CD8-positive, alpha-beta memory T cell (primary cell): ENCODE measurements at regions not wholly inside any gene's neighbourhood (a gene's known extent, or its start where the extent isn't known, plus 50 kb on each side); places are given as distances from the start of the nearest gene placed in this dataset.

Experiments
- CTCF ChIA-PET: fragments of 350-600 bp; sonication (Branson Sonifier 250); formaldehyde crosslinking; loops from one replicate; lab custom pipeline; 2021; ENCODE audit warnings: antibody characterized with exemption; lab: Charles Lee
- POLR2A ChIA-PET: fragments of 350-600 bp; sonication (Branson Sonifier 250); formaldehyde crosslinking; loops from one replicate; lab custom pipeline; 2021; ENCODE audit warnings: antibody characterized with exemption; lab: Charles Lee
- DNase-seq, 5 donors: peaks; one replicate each; pipeline versions ENCODE4 v3.0.0 to v3.0.0-alpha.2; 2020 to 2022; ENCODE audit warnings: mixed read lengths in 1 of 5
- H3K27ac ChIP-seq: one replicate; pipeline ENCODE4 v1.7.0; 2013; ENCODE audit warnings: low read depth, mild to moderate bottlenecking, low read length, moderate library complexity
- H3K27me3 ChIP-seq: 2 replicates; pipeline ENCODE4 v1.7.0; 2013; ENCODE audit warnings: low read length, mild to moderate bottlenecking; ENCODE audit not compliant: insufficient read depth, poor library complexity, severe bottlenecking
- H3K36me3 ChIP-seq: 2 replicates; pipeline ENCODE4 v1.7.0; 2013; ENCODE audit warnings: mild to moderate bottlenecking, low read length, moderate library complexity; ENCODE audit not compliant: insufficient read depth
- H3K4me1 ChIP-seq: 2 replicates; pipeline ENCODE4 v1.7.0; 2013; ENCODE audit warnings: mild to moderate bottlenecking, low read length, moderate library complexity; ENCODE audit not compliant: insufficient read depth
- H3K4me3 ChIP-seq: 2 replicates; pipeline ENCODE4 v1.7.0; 2013; ENCODE audit warnings: mild to moderate bottlenecking, low read length
- H3K9me3 ChIP-seq: 2 replicates; pipeline ENCODE4 v1.7.0; 2013; ENCODE audit warnings: mild to moderate bottlenecking, low read length
- H3K27ac Mint-ChIP-seq, 8 donors: one replicate each; pipeline ENCODE4 v1.8.0; 2020 to 2021; ENCODE audit warnings: mixed read lengths in 8 of 8, mild to moderate bottlenecking in 6 of 8, inconsistent platforms in 3 of 8, moderate library complexity in 3 of 8
- H3K27me3 Mint-ChIP-seq, 2 donors: one replicate each; pipeline ENCODE4 v1.8.0; 2020 to 2021; ENCODE audit warnings: mixed read lengths in 2 of 2, mild to moderate bottlenecking in 1 of 2, moderate library complexity in 1 of 2
- H3K36me3 Mint-ChIP-seq, 3 donors: one replicate each; pipeline ENCODE4 v1.8.0; 2020 to 2021; ENCODE audit warnings: mixed read lengths in 3 of 3, inconsistent platforms in 1 of 3, mild to moderate bottlenecking in 1 of 3
- H3K4me1 Mint-ChIP-seq, 3 donors: one replicate each; pipeline ENCODE4 v1.8.0; 2020 to 2021; ENCODE audit warnings: mixed read lengths in 3 of 3, inconsistent platforms in 1 of 3, mild to moderate bottlenecking in 1 of 3
- H3K4me3 Mint-ChIP-seq, 7 donors: one replicate each; pipeline ENCODE4 v1.8.0; 2020 to 2021; ENCODE audit warnings: mixed read lengths in 7 of 7, mild to moderate bottlenecking in 6 of 7, moderate library complexity in 4 of 7, inconsistent platforms in 2 of 7
- H3K9me3 Mint-ChIP-seq, 5 donors: one replicate each; pipeline ENCODE4 v1.8.0; 2020 to 2022; ENCODE audit warnings: mixed read lengths in 5 of 5, mild to moderate bottlenecking in 3 of 5, moderate library complexity in 2 of 5, inconsistent platforms in 1 of 5

- H3K36me3 Mint-ChIP-seq, result no peaks in the 10 kb centered on the region
These were observed 120.7 kb upstream of the SERP2 start for GRCh38 chr13:44252938-44253337.

DNA sequence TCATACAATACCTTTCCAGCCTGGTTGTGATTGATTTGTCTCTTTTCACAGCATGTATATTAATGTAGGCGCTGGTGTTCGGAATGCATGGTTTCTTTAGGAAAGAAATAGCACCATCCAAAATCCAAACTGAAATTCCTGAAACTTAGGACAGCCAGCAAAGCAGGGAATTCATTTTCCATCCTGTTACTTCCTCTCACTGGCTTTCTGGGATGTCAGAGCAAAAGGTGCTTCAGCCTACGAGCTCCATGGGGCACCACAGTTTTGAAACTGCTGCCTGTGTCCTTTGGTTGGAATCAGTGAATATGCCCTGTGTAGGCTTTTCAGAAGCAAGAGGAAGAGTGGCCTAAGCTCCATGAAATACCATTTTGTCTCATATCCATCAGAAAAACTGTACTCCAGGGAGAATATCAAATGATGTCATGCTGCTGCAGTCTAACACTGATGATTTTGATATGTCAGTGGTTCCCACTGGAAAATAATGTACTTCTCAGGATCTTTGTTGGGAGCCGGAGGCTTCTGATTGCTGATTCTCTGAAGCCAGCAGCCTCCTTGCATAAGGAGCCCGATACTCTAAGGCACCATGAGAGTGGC lies 117.8 kb upstream of the SERP2 start:
- Histone ChIP-seq H3K27me3 (no peaks in the 10 kb centered on the region), H3K4me1 (peaks cover 17% of the 10 kb centered on the region), H3K4me3 (no peak overlapping the region), H3K27ac (no peak overlapping the region), H3K36me3 (no peaks in the 10 kb centered on the region), H3K9me3 (no peaks in the 10 kb centered on the region)
- Mint-ChIP-seq H3K36me3 (no peaks in the 10 kb centered on the region), H3K4me3 (no peak overlapping the region), H3K27ac (peak overlapping the region in 1 of 8 donors; percentile 4), H3K4me1 (peaks cover 13 to 23% (median 17%) of the 10 kb centered on the region in 3 donors), H3K9me3 (no peaks in the 10 kb centered on the region), H3K27me3 (peaks cover 0 to 1% of the 10 kb centered on the region in 2 donors)
- ChIA-PET CTCF (no interaction called here), POLR2A (no interaction called here)
- DNase-seq, result no peak

More at GRCh38 chr13:44252938-44253337, 120.7 kb upstream of the SERP2 start:
- Mint-ChIP-seq H3K4me3 (no peak overlapping the region), H3K9me3 (no peaks in the 10 kb centered on the region), H3K27me3 (no peaks in the 10 kb centered on the region), H3K4me1 (no peaks in the 10 kb centered on the region), H3K27ac (peak overlapping the region in 1 of 8 donors; percentile 12)
- no peak for DNase-seq
- POLR2A ChIA-PET, result no interaction called here
- H3K4me3 ChIP-seq, result no peak overlapping the region
- CTCF ChIA-PET, result no interaction called here
- H3K9me3 ChIP-seq, result no peaks in the 10 kb centered on the region
- no peak overlapping the region for H3K27ac ChIP-seq
- H3K36me3 ChIP-seq, result no peaks in the 10 kb centered on the region
- H3K27me3 ChIP-seq, result no peaks in the 10 kb centered on the region
- no peaks in the 10 kb centered on the region for H3K4me1 ChIP-seq

DNA sequence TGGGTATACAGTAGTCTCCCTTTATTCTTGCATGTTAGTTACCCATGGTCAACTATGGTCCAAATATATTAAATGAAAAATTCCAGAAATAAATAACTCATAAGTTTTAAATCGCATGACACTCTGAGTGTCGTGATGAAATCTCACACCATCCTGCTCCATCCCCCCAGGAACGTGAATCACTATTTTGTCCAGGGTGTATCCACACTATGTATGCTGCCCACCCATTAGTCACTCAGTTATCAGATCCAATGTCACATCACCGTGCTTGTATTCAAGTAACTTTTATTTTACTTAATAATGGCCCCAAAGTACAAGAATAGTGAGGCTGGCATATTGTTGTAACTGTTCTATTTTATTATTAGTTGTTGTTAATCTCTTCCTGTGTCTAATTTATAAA lies 115.8 kb upstream of the SERP2 start:
- no peaks in the 10 kb centered on the region for H3K27me3 ChIP-seq
- peaks cover 17% of the 10 kb centered on the region for H3K4me1 ChIP-seq
- ChIA-PET CTCF (no interaction called here), POLR2A (no interaction called here)
- no peak for DNase-seq
- Mint-ChIP-seq H3K9me3 (no peaks in the 10 kb centered on the region), H3K27me3 (peaks cover 0 to 1% of the 10 kb centered on the region in 2 donors), H3K36me3 (no peaks in the 10 kb centered on the region), H3K4me3 (no peak overlapping the region), H3K27ac (no peak overlapping the region), H3K4me1 (peaks cover 13 to 25% (median 17%) of the 10 kb centered on the region in 3 donors)
- no peak overlapping the region for H3K27ac ChIP-seq
- H3K9me3 ChIP-seq, result no peaks in the 10 kb centered on the region
- no peak overlapping the region for H3K4me3 ChIP-seq
- no peaks in the 10 kb centered on the region for H3K36me3 ChIP-seq

- H3K27ac ChIP-seq, result peak overlapping the region; percentile 32
These were observed 114.3 kb upstream of the SERP2 start for GRCh38 chr13:44259045-44260027.

DNA sequence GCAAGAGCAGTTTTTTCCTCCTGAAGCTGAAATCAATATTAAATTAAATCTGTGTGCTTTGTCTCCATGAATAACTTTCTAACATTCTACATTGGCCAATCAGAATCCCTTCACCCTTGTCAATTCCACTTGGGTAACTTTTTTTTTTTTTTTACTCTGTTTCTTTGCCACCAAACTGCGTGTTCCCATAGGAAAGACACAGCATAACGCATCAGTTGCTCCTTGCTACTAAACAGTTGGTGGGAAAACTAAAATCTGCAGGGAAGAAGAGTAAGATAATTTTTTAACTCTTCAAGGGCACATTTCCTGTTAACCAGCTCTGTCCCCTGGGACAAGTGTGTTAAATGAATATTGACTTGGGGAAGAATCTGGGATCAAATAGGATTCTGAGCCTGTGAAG lies 113.3 kb upstream of the SERP2 start:
- Histone ChIP-seq H3K27ac (no peak overlapping the region), H3K4me3 (no peak overlapping the region), H3K4me1 (peaks cover 17% of the 10 kb centered on the region), H3K9me3 (no peaks in the 10 kb centered on the region), H3K36me3 (no peaks in the 10 kb centered on the region), H3K27me3 (no peaks in the 10 kb centered on the region)
- no peak for DNase-seq
- ChIA-PET POLR2A (interaction anchor here (0.7 kb wide), 1 partner anchor 227 kb away, joined by 7 read pairs; no protein-coding TSS in a partner anchor), CTCF (interaction anchor here (1.5 kb wide), 1 partner anchor 16 kb away, joined by 3 read pairs; no protein-coding TSS in a partner anchor)
- peaks cover 13 to 25% (median 17%) of the 10 kb centered on the region in 3 donors for H3K4me1 Mint-ChIP-seq
- no peak overlapping the region for H3K4me3 Mint-ChIP-seq
- H3K36me3 Mint-ChIP-seq, result no peaks in the 10 kb centered on the region
- H3K27me3 Mint-ChIP-seq, result peaks cover 1 to 12% of the 10 kb centered on the region in 2 donors
- no peak overlapping the region for H3K27ac Mint-ChIP-seq
- H3K9me3 Mint-ChIP-seq, result no peaks in the 10 kb centered on the region

More at GRCh38 chr13:44259045-44260027, 114.3 kb upstream of the SERP2 start:
- Histone ChIP-seq H3K4me1 (peaks cover 17% of the 10 kb centered on the region), H3K27me3 (no peaks in the 10 kb centered on the region), H3K36me3 (no peaks in the 10 kb centered on the region), H3K9me3 (no peaks in the 10 kb centered on the region), H3K4me3 (no peak overlapping the region)
- peak overlapping the region in 7 of 8 donors; percentile 1 to 91 (median 82) for H3K27ac Mint-ChIP-seq
- POLR2A ChIA-PET, result interaction anchor here (0.7 kb wide), 1 partner anchor 228 kb away, joined by 7 read pairs; no protein-coding TSS in a partner anchor
- CTCF ChIA-PET, result interaction anchor here (1.1 to 1.5 kb wide), 2 partner anchors 17 to 22 kb away, joined by 3 read pairs; no protein-coding TSS in a partner anchor
- no peaks in the 10 kb centered on the region for H3K9me3 Mint-ChIP-seq
- peak overlapping the region; percentile 13 to 81 (median 66) for H3K4me3 Mint-ChIP-seq
- no peaks in the 10 kb centered on the region for H3K36me3 Mint-ChIP-seq
- H3K4me1 Mint-ChIP-seq, result peaks cover 13 to 25% (median 17%) of the 10 kb centered on the region in 3 donors
- peaks cover 1 to 5% of the 10 kb centered on the region in 2 donors for H3K27me3 Mint-ChIP-seq
- DNase-seq, result peak in 4 of 5 donors; percentile 13 to 79 (median 30)

DNA sequence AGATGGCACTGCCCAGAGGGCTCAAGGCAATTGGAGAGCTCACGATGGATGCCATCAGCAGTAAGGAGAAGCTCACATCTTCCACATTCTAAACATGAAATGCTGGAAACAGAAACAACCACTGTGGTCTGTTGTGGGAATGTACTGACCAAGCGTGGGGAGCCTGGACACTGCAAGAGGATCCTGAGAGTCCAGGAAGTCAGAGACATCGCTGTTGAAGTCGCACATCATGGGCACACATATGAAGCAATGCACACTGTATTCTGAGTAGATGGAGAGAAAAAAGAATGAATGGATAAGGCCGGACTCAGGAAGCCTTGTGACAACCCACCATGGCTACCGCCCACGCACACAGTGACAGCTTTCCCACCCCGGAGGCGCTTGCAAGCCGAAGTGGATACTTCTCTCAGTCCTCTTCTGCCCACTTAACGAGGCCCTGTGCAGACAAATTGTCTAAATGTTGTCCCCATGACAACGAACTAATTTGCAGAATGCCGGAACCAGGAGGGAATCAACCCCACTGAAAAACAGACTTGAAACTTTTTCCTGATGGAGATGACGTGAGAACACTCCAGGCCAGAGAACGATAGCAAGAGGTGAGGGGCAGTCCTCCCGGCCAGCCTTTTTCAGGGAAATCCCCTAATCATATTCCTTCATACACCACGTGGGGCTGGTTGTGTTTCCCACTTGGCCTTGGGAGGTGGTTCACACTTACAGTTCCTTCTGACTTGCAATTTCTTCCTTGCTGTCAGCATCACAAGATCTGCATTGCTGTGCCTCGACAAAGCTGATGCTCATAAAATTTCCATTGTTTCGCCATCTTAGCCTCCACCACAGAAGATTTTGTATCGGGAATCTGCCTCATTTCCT lies 109.6 kb upstream of the SERP2 start:
- POLR2A ChIA-PET, result interaction anchor here (1.0 kb wide), 1 partner anchor 11 kb away, joined by 3 read pairs; no protein-coding TSS in a partner anchor

DNA sequence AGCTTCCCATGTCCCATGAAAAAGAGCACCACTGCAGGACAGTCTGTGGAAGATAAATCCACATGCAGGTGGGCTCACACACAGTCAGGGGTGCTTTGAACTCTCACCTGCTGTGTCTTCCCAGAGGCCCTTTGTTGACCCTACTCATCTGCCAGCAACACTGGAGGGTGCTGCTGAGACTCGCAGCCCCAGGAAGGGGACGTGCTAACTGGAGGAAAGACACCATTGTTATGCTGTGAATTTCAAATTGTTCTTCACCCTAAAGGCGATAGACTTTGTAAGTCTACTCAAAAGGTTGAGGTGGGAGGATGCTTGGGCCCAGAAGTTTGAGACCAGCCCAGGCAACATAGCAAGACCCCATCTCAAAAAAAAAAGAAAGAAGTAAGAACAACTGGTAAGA lies 107.3 kb upstream of the SERP2 start:
- Mint-ChIP-seq H3K4me3 (no peak overlapping the region), H3K27ac (peak overlapping the region in 1 of 8 donors; percentile 38), H3K4me1 (no peaks in the 10 kb centered on the region), H3K9me3 (no peaks in the 10 kb centered on the region), H3K27me3 (peaks cover 11 to 23% of the 10 kb centered on the region in 2 donors), H3K36me3 (peaks cover 0 to 9% (median 0%) of the 10 kb centered on the region in 3 donors)
- H3K4me1 ChIP-seq, result no peaks in the 10 kb centered on the region
- no peaks in the 10 kb centered on the region for H3K9me3 ChIP-seq
- H3K27me3 ChIP-seq, result no peaks in the 10 kb centered on the region
- H3K27ac ChIP-seq, result no peak overlapping the region
- no peak overlapping the region for H3K4me3 ChIP-seq
- H3K36me3 ChIP-seq, result no peaks in the 10 kb centered on the region
- no peak for DNase-seq
- CTCF ChIA-PET, result no interaction called here
- POLR2A ChIA-PET, result no interaction called here

More for the DNA sequence above, 109.6 kb upstream of the SERP2 start:
- no peaks in the 10 kb centered on the region for H3K9me3 ChIP-seq
- DNase-seq, result no peak
- Mint-ChIP-seq H3K9me3 (no peaks in the 10 kb centered on the region), H3K4me1 (peaks cover 9 to 18% (median 15%) of the 10 kb centered on the region in 3 donors), H3K4me3 (no peak overlapping the region), H3K27me3 (peaks cover 12 to 23% of the 10 kb centered on the region in 2 donors), H3K36me3 (peaks cover 0 to 9% (median 0%) of the 10 kb centered on the region in 3 donors), H3K27ac (peak overlapping the region in 1 of 8 donors; percentile 53)
- H3K4me3 ChIP-seq, result no peak overlapping the region
- H3K4me1 ChIP-seq, result peaks cover 13% of the 10 kb centered on the region
- no peaks in the 10 kb centered on the region for H3K27me3 ChIP-seq
- CTCF ChIA-PET, result no interaction called here
- no peak overlapping the region for H3K27ac ChIP-seq
- no peaks in the 10 kb centered on the region for H3K36me3 ChIP-seq
